MG63 (cell line): ENCODE measurements at regions not wholly inside any gene's neighbourhood (a gene's known extent, or its start where the extent isn't known, plus 50 kb on each side); places are given as distances from the start of the nearest gene placed in this dataset.
A peak's percentile ranks its signal among the peaks of the same experiment; 100 is the strongest.

Source experiments
- DNase-seq: peaks from one replicate; pipeline ENCODE4 v3.0.0-alpha.2; 2020
- H3K27me3 ChIP-seq: fragments of 250-450 bp; sonication (Bioruptor Pico); 2 replicates; pipeline ENCODE4 v1.5.1; 2020; ENCODE audit warnings: mild to moderate bottlenecking, moderate library complexity
- H3K36me3 ChIP-seq: fragments of 250-450 bp; sonication (Bioruptor Pico); 2 replicates; pipeline ENCODE4 v1.5.1; 2020; ENCODE audit warnings: mild to moderate bottlenecking, moderate library complexity
- H3K4me3 ChIP-seq: fragments of 250-450 bp; sonication (Bioruptor Pico); 2 replicates; pipeline ENCODE4 v1.5.1; 2020; ENCODE audit warnings: mild to moderate bottlenecking, moderate library complexity
- H3K9me3 ChIP-seq: fragments of 250-450 bp; sonication (Bioruptor Pico); 2 replicates; pipeline ENCODE4 v1.5.1; 2020; ENCODE audit warnings: mild to moderate bottlenecking, moderate library complexity

- Histone ChIP-seq H3K9me3 (no peaks in the 10 kb centered on the region), H3K27me3 (no peaks in the 10 kb centered on the region), H3K36me3 (no peaks in the 10 kb centered on the region), H3K4me3 (no peak overlapping the region)
- DNase-seq, result no peak
Measured at GRCh38 chr2:156057647-156058046, 274.9 kb downstream of the NR4A2 start.

DNA sequence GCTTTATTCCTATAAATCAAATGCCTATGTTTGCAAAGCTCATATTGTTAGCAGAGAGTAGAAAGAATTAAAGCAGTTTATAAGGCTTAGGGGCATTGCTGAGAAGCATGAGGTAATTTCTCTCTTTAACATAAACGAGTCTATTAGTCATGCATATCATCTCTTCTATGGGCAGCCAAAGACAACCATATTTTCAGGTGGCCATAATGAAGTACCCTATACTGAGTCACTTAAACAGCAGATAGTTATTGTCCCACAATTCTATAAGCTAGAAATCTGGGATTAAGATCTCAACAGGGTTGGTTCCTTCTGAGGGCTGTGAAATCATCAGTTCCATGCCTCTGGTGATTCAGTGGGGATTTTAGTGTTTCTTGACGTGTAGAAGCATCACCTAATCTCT is 277.5 kb downstream of the NR4A2 start:
- Histone ChIP-seq H3K4me3 (no peak overlapping the region), H3K27me3 (no peaks in the 10 kb centered on the region), H3K9me3 (no peaks in the 10 kb centered on the region), H3K36me3 (no peaks in the 10 kb centered on the region)
- no peak for DNase-seq

DNA sequence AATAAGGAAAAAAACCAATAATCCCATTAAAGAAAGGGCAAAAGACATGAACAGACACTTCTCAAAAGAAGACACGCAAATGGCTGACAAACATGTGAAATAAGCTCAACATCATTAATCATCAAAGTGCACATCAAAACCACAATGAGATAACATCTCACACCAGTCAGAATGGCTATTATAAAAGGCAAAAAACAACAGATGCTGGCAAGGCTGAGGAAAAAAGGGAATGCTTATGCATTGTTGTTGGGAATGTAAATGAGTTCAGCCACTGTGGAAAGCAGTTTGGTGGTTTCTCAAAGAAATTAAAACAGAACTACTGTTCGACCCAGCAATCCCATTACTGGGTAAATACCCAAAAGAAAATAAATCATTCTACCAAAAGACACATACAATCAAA is 285.6 kb downstream of the NR4A2 start:
- no peaks in the 10 kb centered on the region for H3K9me3 ChIP-seq
- no peak for DNase-seq
- no peaks in the 10 kb centered on the region for H3K36me3 ChIP-seq
- H3K27me3 ChIP-seq, result no peaks in the 10 kb centered on the region
- H3K4me3 ChIP-seq, result no peak overlapping the region

GRCh38 chr2:156042895-156043294 is 289.6 kb downstream of the NR4A2 start:
- no peak overlapping the region for H3K4me3 ChIP-seq
- no peaks in the 10 kb centered on the region for H3K9me3 ChIP-seq
- H3K36me3 ChIP-seq, result no peaks in the 10 kb centered on the region
- H3K27me3 ChIP-seq, result no peaks in the 10 kb centered on the region
- no peak for DNase-seq

- H3K36me3 ChIP-seq, result no peaks in the 10 kb centered on the region
Measured at GRCh38 chr2:156038021-156038420, 294.5 kb downstream of the NR4A2 start.

DNA sequence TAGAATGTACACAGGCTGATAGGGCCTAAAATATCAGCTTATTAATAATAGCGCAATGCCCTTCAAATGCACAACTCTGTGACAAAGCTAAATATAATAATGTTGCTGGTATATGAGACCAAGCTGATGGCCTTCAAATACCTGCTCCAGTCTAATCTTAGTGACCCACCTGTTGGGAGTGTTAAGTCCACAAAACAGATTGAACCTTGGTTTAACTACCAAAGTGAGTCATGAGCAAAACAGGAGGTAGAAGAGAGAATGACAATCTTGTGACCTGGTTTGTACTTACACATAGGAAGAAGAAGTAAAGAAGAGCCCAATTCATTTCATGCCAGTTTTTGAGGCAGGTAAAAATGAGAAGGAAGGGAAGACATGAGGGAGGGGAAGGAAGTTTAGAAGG is 295.0 kb downstream of the NR4A2 start:
- no peak for DNase-seq
- Histone ChIP-seq H3K36me3 (no peaks in the 10 kb centered on the region), H3K4me3 (no peak overlapping the region), H3K9me3 (no peaks in the 10 kb centered on the region), H3K27me3 (no peaks in the 10 kb centered on the region)

More at GRCh38 chr2:156038021-156038420, 294.5 kb downstream of the NR4A2 start:
- H3K4me3 ChIP-seq, result no peak overlapping the region
- H3K9me3 ChIP-seq, result no peaks in the 10 kb centered on the region
- DNase-seq, result no peak
- no peaks in the 10 kb centered on the region for H3K27me3 ChIP-seq

- Histone ChIP-seq H3K9me3 (no peaks in the 10 kb centered on the region), H3K36me3 (no peaks in the 10 kb centered on the region), H3K27me3 (no peaks in the 10 kb centered on the region), H3K4me3 (no peak overlapping the region)
- no peak for DNase-seq
Measured at GRCh38 chr2:156031121-156031520, 301.4 kb downstream of the NR4A2 start.

DNA sequence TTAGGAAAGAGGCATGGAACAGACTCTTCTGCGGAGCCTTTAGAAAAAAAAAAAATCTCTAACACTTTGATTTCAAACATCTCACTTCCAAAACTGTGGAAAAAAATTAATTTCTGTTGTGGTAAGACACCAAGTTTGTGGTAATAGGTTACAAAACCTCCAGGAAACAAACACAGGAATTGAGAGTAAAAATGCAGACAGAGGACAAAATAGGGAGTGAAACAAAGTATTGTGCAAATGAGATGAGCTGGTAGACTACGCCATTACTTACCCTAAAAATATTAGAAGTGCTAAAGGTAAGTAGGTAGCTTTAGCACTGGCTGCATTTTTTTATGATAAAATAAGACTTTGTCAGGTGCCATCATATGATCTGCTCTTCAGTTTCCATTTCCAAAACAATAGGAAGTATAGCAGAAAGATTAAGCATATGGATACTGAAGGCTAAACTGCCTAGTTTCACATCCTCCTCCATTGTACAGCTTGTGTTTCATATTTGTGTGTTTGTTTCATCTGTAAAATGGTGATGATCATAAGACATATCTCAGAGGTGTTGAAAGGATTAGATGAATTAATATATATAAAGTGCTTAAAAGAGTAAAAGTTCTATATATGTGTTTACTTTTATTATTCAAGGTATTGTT is 309.2 kb downstream of the NR4A2 start:
- H3K4me3 ChIP-seq, result no peak overlapping the region
- H3K36me3 ChIP-seq, result no peaks in the 10 kb centered on the region
- no peaks in the 10 kb centered on the region for H3K9me3 ChIP-seq
- no peaks in the 10 kb centered on the region for H3K27me3 ChIP-seq
- DNase-seq, result no peak

- Histone ChIP-seq H3K36me3 (no peaks in the 10 kb centered on the region), H3K9me3 (no peaks in the 10 kb centered on the region), H3K27me3 (no peaks in the 10 kb centered on the region), H3K4me3 (no peak overlapping the region)
- no peak for DNase-seq
Measured at GRCh38 chr2:156021146-156022040, 311.1 kb downstream of the NR4A2 start.

DNA sequence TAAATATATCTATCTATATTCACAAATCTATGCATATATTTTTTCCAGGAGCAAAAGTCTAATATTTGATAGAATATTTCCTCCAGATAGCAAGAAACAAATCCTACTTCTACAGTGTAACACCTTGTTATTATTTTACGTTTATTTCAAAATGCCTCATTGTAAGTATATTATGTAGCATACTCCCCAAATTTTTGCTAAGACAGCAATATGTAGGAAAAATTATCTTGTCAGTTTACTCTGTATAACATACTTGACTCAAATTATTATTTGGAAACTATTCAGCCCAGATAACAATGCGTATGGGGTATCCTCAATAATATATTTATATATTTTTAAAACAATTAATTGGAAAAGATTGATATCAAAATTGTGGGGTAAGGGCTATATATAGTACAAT is 313.2 kb downstream of the NR4A2 start:
- no peak for DNase-seq
- Histone ChIP-seq H3K9me3 (no peaks in the 10 kb centered on the region), H3K27me3 (no peaks in the 10 kb centered on the region), H3K36me3 (no peaks in the 10 kb centered on the region), H3K4me3 (no peak overlapping the region)

DNA sequence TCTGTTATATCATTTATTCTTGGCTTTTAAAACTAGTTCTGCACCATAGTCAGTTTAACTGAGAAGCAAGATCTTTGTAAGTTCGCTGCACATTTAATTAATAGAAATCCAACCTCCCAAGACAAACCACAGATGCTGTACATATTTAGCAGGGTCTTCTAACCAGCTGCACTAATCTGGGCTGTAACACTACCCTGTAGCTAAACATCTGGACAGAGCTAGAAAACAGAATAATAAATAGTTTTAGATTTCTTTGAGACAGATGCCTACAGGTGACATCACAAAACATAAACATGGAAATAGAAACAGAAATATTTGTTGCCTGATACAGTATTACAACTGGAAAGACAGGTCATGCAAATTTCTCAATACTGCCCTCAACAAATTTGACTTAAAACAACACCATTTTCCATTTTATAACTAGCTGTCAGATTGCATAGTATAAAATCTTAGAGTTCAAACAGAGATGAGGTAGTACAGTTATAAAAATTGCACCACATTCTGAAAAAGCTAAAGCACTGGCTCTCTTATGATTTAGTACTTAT is 315.1 kb downstream of the NR4A2 start:
- Histone ChIP-seq H3K36me3 (no peaks in the 10 kb centered on the region), H3K27me3 (no peaks in the 10 kb centered on the region), H3K4me3 (no peak overlapping the region), H3K9me3 (no peaks in the 10 kb centered on the region)
- DNase-seq, result no peak

DNA sequence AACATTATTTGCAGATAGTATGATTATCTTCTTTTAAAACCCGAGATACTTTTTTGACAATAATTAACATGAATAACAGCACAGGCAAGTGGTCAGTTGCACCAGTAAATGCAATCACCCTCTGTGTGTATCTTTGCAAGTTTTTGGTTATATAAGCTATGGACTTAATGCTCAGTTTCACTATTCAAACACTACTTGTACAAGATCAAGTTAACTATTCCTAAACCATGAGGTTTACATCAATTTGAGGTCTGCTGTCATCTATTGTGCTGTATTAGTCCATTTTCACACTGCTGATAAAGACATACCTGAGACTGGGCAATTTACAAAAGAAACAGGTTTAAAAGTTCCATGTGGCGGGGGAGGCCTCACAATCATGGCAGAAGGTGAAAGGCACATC is 323.2 kb downstream of the NR4A2 start:
- Histone ChIP-seq H3K36me3 (no peaks in the 10 kb centered on the region), H3K27me3 (no peaks in the 10 kb centered on the region), H3K9me3 (0 out of 2 replicates have a peak, but pooled peaks cover 2% of the 10 kb centered on the region), H3K4me3 (no peak overlapping the region)
- no peak for DNase-seq

- H3K9me3 ChIP-seq, result 0 out of 2 replicates have a peak, but pooled peaks cover 2% of the 10 kb centered on the region
- DNase-seq, result no peak
- no peaks in the 10 kb centered on the region for H3K27me3 ChIP-seq
- no peaks in the 10 kb centered on the region for H3K36me3 ChIP-seq
- no peak overlapping the region for H3K4me3 ChIP-seq
Measured at GRCh38 chr2:156006721-156007618, 325.6 kb downstream of the NR4A2 start.

DNA sequence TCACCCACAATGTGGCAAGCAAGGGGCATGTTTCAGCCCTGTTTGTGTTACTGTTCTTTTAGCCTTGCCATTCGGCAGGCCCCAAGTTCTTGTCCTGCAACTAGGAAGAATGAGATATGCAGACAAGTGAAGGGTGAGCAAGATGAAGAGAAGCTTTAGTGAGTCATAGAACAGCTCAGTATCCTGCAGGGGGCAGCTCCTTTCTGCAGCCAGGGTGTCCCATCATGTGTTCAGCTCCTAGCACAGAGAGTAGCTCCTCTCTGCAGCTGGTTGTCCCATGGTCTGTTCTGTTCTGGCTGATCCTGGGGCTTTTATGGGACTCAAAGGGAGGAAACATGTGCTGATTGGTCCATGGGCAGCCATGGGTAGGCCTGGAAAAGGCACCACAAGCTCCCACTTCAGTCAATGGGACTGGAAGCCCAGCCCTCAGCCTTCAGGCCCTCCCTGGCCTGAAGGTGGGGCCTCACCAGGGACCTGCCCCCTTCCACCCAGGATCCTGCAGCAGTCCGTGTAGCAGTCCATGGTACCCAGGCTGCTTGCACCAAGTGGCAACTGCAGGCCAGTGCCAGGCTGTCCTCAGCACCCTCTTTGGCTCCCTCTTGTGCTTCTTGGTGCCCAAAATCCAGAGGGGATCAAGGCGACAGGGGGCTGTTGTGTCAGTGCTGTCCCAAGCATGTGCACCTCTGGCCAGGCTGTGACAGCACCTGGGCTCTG is 326.4 kb downstream of the NR4A2 start:
- peak; percentile 5 for DNase-seq
- Histone ChIP-seq H3K36me3 (no peaks in the 10 kb centered on the region), H3K27me3 (no peaks in the 10 kb centered on the region), H3K9me3 (0 out of 2 replicates have a peak, but pooled peaks cover 2% of the 10 kb centered on the region), H3K4me3 (no peak overlapping the region)

DNA sequence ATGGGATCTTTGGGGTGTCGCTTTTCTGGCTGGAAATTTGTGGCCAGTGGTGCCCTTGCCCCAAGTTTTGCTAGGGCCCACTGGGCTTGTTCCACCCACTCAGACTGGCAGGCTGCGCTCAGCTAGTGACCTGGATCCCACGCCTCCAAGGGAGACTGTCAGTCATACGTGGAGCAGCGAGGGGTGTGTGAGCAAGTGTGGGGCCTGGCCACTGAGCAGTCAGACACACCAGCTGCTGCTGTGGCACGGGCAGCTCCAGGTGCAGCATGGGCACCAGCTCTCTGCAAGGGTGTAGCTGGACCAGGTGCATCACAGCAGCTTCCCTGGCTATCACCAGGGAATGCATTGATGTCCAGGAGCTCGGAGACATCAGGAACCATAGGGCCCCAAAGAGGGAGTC is 327.0 kb downstream of the NR4A2 start:
- H3K9me3 ChIP-seq, result 0 out of 2 replicates have a peak, but pooled peaks cover 2% of the 10 kb centered on the region
- no peaks in the 10 kb centered on the region for H3K27me3 ChIP-seq
- no peak overlapping the region for H3K4me3 ChIP-seq
- no peaks in the 10 kb centered on the region for H3K36me3 ChIP-seq
- no peak for DNase-seq

DNA sequence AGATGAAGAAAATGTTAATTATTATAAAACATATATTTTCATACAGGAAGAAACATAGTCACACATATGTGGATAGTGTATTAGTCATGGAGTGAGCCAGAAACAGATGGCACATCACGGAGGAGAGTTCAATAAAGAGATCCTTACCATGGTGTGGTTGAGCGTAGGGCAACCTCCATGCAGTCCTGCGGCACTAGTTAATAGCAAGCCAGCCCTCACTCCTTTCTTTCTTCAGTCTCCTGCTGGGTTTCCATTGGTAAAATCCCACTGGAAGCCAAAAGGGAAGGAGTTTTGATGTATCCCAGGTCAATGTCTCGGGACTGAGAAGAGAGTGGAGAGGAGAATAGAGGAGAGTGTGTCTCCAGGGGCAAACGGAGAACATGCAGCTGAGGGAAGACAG is 328.1 kb downstream of the NR4A2 start:
- Histone ChIP-seq H3K4me3 (no peak overlapping the region), H3K9me3 (no peaks in the 10 kb centered on the region), H3K36me3 (no peaks in the 10 kb centered on the region), H3K27me3 (no peaks in the 10 kb centered on the region)
- no peak for DNase-seq
